ENCODE measurements at regions not wholly inside any gene's neighbourhood (a gene's known extent, or its start where the extent isn't known, plus 50 kb on each side); places are given as distances from the start of the nearest gene placed in this dataset.
"Not testable (repeated sequence)": the region's sequence is repeated elsewhere in the genome, so short reads cannot be mapped to it uniquely, and the experiment has no call there.

DNA sequence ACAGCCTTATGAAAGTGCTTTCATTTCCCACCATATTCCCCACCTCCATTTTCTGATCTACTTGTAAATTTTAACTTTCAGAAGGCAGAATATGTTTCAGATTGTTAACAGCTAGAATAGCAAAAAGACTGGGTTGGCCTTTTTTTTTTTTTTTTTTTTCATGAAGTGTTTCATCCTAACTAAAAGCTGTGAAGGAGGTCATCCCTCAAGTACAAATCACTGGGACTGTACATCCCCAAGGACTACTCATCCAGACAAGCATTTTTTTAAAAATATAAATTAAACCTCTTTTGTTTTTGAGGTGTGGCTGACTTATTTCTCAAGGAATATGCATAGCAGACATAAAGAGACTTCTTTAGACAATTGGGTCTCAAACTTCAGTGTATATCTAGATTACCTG is 542.1 kb upstream of the TUSC1 start:
- no peak for DNase-seq

DNA sequence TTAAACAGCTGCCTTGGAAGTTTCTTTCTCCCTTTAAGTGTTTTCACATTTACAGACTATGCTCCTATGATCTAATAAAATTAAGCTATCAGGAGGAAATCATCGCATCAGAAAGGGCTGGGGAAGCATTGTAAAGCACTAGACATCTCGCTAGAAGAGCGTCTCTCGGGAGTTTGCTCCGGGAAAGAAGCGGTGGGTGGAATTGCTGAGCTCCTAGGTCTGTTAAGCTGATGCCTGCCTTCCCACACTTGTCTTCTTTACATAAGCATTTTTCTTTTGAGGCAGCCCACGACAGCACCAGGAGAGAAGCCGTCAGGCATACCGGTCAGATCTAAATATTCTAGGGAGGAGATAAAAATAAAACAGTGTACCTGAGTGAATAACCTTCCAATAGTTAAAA is 541.7 kb upstream of the TUSC1 start:
- no peak for DNase-seq

DNA sequence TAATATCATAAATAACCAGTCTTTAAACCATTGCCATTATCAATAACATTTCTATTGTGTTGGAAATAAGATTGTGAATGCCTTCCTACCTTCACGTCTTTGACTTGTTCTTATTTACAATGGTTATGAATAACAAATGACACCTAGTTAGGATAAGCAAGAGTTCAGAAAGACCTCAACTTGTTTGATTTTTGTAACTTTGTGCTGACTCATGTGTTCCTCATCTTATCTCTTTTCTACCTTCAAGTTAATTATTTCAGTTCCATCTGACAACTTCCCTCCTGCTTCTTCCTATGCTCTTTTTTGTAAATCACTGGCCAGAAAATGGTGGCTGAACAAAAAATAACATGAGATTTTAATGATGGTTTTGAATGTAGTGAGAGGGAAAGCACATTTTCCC is 538.5 kb upstream of the TUSC1 start:
- DNase-seq: no peak

DNA sequence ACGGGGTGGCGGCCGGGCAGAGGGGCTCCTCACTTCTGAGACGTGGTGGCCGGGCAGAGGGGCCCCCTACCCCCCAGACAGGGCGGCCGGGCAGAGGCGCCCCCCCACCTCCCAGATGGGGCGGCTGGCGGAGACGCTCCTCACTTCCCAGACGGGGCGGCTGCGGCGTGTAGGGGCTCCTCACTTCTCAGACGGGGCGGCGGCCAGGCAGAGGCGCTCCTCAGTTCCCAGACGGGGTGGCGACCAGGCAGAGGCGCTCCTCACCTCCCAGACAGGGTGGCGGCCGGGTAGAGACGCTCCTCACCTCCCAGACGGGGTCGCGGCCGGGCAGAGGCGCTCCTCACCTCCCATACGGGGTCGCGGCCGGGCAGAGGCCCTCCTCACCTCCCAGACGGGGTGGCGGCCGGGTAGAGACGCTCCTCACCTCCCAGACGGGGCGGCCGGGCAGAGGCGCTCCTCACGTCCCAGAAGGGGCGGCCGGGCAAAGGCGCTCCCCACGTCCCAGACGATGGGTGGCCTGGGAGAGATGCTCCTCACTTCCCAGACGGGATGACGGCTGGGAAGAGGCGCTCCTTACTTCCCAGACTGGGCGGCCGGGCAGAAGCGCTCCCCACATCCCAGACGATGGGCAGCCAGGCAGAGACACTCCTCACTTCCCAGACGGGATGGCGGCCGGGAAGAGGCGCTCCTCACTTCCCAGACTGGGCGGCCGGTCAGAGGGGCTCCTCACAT is 536.6 kb upstream of the TUSC1 start:
- DNase-seq: not testable (repeated sequence)

DNA sequence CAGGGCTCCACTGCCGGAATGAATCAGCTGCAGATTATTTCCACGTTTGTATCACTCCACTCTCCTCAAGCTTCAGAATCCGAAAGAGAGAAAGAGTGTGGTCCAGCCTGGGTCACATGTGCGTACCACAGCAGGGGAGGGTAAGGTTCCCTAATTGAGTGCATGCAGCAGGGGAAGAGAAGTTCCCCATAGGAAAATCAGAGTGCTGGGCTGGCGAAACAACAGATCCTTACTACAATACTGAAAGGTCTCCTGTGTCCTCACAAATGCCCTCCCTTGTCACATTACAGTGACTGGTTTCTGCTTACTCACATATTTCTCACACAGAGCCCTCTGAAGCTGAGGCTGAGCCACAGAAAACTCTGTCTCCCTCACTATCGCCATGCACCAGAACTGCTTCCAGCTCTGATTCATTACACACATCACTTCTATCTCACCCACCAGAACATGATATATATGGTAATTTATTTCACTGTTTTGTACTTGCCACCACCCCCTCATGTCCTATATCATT is 532.2 kb upstream of the TUSC1 start:
- DNase-seq: no peak

DNA sequence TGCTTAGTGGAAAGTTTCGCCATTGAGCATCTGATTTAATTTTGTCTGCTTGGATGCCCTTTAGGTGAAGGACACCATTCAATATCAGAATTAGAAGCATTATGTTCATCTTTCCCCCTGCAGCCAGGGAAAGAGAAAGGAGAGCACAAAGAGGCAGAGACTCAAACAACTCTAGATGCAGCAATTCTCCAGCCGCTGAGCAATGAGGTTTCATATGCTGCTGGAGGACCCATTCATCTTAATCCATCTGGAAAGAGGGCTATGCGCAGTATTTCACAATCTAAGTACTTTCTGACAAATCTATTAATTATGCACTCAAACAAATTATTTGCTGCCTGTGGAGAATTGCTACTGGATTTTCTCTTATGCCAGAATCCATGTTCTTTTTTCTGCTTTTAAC is 527.0 kb upstream of the TUSC1 start:
- no peak for DNase-seq

DNA sequence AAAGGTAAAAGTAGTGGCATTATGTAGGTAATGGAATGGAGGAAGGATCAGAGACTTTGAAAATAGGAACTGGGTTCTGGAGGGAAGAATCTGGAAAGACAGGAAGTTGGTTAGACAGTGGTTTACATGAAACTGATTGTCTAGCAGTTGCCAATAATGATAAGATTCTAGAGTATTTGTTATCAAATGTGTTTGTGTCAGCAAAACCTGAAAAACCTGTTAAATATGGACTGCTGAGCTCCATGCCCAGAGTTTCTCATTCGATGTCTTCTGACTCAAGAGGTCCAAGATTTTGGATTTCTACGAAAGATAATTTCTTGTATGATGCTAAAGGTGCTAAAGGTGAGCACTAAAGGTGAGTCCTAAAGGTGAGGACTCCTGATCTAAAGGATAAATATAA is 515.0 kb upstream of the TUSC1 start:
- DNase-seq: no peak

DNA sequence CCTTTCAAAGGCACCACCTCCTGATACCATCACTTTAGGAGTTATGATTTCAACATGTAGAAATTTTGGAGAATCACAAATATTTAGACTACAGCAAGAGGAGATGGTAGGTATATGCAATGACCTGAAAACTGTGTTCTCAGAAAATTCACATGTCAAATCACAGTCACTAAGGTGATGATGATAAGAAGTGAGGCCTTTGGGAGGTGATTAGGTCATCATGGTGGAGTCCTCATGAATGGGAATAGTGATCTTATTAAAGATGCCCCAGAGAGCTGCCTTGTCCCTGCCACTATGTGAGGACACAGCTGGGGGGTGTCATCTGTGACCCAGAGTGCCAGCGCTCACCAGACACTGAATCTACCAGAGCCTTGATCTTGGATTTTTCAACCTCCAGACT is 513.5 kb upstream of the TUSC1 start:
- no peak for DNase-seq

DNA sequence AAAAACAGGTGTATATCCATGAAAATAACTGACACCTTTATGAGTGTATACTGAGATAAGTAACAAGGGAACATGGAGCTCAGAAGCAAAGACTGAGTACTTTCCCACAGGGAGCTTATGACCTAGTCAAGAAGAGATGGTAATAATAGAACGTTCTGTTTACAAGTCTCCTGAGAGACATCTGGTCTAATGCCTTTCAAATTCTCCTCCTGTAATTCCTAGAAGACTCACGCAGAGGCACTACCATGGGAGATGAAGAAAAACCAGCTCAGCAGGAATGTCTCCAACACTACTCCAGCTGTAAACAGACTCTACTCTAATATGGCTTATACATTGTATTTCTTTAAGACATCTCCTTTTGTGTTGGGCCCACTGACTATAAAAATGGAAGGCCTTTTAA is 503.6 kb upstream of the TUSC1 start:
- DNase-seq: no peak

DNA sequence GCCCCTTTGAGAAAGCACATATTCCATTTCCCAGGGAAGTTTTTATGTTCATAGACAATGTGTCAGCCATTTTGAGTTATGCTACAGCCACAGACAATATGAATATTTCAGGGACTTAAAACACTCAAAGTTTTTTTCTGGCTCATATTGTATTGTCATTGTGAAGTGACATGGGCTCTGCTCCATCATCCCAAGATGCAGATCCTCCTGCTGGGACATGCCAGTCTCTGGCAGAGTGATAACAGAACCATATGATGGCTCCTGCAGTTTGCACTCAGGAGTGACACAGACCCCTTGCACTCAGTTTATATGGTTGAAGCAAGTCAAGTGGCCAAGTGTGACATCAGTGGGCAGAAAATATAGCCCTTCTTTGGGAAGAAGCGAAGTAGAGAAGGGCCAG is 498.4 kb upstream of the TUSC1 start:
- no peak for DNase-seq

DNA sequence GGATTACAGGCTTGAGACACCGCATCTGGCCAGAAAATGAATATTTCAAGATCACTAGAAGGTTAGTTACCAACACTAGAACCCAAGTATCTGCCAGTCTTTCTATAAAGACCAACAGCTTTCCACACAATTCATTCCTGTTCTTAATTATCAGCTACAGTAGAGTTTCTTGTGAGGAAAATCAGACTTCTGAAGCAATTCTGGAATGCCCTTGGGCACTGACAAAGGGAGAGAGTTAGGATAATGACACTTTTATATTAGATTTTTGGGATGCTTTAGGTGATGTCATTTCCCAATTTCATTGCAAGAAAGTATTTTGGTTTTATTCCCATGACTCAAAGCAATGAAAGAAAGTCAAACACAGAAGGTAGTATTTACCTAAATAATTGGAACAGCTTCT is 497.0 kb upstream of the TUSC1 start:
- DNase-seq: no peak

DNA sequence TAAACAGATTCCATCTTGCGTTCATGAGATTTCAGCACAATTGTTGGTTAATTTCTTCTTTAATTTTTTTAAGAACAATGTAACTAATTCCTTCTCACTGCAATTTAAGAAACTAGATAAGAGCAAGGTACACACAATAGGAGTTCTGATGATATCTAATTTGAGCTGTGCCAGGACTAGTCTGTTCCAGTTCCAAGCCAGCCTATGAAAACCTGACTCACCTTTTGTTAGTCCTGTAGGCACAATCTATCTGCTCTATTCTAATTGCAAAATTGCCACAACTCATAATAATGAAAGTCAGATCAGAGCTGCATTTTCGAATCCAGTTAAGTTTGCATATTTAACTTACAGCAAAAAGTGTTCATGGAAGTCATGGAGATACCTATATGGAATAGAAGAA is 494.1 kb upstream of the TUSC1 start:
- DNase-seq: no peak

DNA sequence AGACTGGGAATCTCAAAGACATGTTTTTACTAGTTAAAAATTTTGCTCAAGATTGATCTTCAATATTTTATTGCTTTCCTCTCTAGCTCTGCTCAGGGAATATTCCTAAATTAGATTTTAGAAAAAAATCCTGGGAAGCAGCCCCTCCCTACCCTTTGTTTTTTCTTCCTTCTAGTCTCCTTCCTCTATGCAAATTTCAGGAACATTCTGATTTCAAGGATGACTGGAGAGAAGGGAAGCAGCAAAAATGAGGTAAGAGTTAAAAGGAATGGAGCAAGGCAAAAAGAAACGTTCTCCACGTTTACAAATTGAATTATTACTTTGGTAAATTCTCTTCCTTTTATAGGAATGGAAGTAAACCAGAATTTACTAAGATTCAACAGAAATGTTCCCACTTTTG is 493.4 kb upstream of the TUSC1 start:
- DNase-seq: no peak

DNA sequence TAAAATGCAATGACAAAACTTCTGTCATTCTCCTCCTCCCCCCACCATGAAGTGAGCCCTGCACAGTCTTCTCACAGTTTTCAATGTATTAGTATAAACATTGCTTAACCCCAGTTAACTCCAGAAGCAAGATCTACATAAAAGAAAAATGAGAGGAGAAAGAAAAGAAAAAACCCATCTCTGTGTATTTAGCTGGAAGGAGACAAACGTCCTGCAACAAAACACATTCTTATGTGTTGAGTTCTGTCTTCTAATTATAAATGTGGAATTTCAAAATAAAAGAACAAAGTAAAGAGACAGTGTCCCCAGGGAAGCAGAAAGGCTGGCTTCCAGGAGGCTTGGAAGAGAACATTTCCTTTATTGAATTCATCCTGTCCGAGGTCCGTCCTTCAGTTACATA is 491.9 kb upstream of the TUSC1 start:
- no peak for DNase-seq

DNA sequence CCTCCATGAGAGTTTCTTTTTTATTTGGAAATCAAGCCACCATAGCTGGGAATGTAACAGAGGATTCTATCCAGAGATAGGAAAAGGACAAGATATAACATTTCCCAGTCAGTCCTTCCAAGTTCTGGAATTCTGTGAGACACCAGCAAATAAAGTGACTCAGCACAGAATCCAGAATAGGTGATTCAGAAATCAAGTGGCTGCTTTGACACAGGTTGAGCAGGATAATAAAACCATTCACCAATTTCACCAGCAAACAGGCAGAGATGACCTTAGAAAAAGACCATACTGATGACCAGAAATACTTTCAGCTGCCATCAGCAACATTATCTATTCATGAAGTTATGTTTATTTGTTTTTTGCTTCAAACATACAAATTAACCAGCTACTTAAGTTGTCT is 491.5 kb upstream of the TUSC1 start:
- DNase-seq: peak; percentile 27

DNA sequence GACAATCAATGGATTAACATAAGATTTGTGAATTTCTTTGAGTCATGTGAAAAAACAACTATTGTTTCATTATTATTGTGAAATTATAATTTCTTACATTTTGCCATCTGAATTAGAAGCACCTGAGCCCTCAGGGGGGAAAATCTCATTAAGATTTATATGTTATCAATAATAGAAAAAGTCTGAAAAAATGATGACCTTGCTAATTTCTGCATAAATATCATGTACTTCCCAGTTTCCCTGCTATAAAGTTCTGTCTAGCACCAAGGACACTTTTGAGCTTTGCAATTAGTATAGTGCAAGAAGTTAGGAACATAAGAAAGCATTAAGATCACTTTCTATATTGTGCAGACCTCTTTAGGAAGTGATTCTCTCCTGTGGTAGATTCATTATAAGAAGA is 488.3 kb upstream of the TUSC1 start:
- DNase-seq: no peak

DNA sequence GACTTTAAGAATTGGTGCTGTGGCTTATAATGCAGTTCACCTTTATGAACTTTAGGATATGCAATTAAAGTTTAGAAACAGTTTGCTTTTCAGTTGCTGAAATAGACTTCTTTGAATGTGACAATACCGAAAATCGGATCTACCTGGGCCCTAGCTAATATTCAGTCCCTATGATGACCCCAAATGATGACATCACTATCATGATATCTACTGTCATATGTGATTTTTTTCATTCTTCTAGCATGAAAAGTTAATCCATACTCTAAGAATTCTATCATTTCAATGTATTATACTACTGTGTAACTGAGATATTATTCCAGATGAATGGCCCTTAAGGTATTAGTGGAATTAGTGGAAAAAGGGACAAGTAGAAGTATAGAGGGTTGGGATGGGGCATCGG is 487.2 kb upstream of the TUSC1 start:
- no peak for DNase-seq

DNA sequence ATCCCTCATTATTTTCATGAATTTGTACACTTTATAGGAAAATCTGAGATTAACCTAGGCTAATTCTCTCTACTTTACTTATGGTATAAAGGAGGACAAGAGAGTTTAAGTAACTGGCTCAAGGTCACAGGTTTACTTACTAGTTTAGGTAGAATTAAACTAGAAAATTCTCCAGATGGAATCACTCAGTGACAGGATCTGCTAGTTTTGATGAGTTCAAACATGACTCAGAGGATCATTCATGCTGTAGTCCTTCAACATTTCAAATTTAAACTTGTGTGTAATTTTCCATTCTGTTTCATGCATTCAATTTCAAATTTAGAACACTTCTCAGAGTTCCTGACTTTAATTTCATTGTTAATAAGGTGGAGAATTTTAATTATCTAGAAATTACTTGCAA is 485.7 kb upstream of the TUSC1 start:
- no peak for DNase-seq

DNA sequence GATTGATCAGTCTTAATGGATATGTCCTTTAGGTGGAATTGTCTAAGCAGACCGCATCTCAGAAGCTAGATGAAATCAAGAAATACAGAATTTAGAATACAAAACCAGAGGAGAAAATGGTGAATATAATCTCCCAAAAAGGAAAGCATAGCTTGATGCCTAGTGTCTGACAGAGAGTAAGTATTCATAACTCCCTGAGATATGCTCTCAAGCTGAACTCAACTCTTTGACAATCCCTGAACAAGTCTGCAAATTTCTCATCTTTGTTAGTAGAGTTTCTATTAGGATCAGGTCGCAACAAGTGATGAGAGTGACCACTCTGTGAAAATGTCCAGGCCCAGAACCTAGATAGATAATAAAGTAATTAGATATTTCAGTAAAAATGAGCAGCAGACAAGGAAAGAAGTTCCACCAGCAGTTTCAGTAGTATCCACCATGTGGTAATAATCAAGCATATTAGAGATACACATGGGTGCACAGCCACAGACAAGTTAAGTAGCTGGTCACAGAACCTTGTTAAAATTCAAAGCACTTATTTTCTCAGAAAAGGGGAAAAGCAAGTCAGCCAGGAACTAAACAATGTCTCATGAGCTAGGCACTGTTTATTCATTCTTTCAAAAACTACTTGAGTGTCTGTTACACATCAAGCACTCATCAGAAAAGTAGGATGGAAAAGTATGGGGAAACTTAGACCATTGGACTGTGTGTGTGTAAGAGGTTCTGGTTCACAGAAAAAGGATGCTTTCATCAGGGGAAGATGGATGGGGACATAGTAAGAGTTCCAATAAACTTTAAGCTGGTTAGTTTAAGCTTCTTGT is 481.5 kb upstream of the TUSC1 start:
- DNase-seq: no peak

DNA sequence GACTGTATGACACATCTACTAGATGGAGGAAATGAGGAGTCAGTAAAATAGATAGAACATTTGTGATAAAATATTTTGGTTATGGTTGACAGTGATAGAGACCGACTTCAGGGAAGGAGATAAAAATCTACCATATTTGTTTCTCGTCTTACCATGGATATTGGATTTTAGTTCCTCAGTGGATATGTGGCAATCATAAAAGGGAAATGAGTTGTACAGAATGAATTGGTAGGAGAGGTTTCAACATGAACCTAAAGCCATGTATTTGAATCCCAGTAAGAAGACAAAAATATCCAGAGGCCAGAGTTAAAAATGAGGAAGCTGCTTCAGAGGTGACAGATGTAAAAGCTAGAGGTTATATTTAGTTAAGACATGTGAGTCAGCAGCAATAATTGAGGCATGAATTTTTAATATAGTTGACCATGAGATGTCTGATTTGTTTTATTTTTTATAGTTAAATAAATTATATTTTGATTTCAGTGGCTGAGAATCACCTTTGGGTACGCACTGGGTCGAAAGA is 480.4 kb upstream of the TUSC1 start:
- DNase-seq: no peak

DNA sequence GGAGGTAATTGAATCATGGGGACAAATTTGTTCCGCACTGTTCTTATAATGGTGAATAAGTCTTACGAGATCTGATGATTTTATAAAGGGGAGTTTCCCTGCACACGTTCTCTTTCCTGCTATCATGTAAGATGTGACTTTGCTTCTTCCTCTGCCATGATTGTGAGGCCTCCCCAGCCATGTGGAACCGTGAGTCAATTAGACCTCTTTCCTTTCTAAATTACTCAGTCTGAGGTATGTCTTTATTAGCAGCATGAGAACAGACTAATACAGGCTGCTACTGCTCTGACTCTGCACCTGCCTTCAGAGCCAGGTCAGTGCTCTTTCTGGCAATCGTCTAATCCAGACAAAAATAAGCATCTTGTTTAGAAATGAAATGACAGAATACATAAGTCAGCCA is 479.2 kb upstream of the TUSC1 start:
- no peak for DNase-seq

DNA sequence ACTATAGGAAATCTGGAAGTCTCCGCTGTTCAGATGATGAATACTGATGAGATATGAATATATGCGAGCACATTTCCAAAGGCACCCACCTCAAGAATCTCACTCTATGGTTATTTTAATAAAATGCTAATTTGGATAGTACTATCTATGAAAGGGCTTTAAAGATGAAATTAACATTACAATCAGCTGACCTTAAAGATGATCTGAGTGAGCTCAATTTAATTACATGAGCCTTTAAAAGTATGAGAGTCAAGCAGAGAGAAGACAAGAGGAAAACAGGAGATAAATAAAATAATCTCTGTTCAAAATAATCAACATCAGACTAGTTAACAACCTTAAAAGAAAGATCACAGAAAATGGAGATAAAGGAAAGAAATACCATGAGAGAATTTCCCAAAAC is 474.1 kb upstream of the TUSC1 start:
- DNase-seq: no peak

DNA sequence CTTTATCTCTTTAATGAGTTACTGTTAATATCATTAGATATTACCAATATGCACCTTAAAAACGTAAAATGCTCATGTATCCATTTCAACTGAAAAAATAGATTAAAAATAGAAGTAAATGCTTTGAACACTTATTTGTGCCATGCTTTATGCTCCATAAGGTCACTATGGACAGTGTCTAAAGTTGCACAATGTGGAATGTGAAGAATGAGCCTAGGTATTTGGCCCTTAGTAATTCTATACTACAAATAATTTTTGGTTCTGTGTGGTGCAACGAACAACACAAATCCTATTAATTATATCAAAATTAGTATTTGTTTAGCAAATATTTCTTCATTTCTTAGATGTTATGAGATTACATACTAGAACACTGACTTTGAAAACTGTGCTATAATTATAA is 469.9 kb upstream of the TUSC1 start:
- no peak for DNase-seq

DNA sequence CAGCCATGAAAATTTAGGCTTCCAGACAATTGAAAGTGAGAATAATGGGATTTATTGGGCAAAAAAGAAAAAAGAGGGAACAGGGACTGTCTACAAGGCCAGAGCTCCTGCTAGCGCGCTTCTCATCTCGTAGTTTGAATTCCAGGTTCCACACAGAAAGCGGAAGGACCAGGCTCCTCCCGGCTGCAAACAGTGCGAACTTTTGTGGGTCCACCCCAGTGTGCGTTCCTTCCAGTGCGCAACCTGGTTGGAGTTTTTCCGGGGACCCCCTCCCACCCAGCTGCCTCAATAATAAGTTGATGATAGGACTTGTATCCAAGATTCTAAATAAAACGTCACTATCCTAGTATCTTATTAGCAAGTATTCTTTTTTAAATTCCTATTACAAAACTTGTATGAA is 467.7 kb upstream of the TUSC1 start:
- DNase-seq: no peak

All from DMS53 (cell line).